Neural crest cell (in vitro differentiated cells): ENCODE measurements at regions not wholly inside any gene's neighbourhood (a gene's known extent, or its start where the extent isn't known, plus 50 kb on each side); places are given as distances from the start of the nearest gene placed in this dataset.

Source experiments
- DNase-seq: peaks from one replicate; pipeline ENCODE4 v3.0.0; 2021; ENCODE audit warnings: low read depth, mixed read lengths, low spot score
- H3K27ac Mint-ChIP-seq: one replicate; pipeline ENCODE4 v1.8.0; 2021; ENCODE audit warnings: mild to moderate bottlenecking, mixed read lengths; ENCODE audit not compliant: unreplicated experiment
- H3K27me3 Mint-ChIP-seq: 2 replicates; pipeline ENCODE4 v1.8.0; 2021; ENCODE audit warnings: low read depth, mild to moderate bottlenecking, mixed read lengths
- H3K36me3 Mint-ChIP-seq: 2 replicates; pipeline ENCODE4 v1.8.0; 2021; ENCODE audit warnings: low read depth, mild to moderate bottlenecking, mixed read lengths
- H3K4me1 Mint-ChIP-seq: 2 replicates; pipeline ENCODE4 v1.8.0; 2021; ENCODE audit warnings: mixed read lengths
- H3K4me3 Mint-ChIP-seq: one replicate; pipeline ENCODE4 v1.8.0; 2021; ENCODE audit warnings: mild to moderate bottlenecking, mixed read lengths
- H3K9me3 Mint-ChIP-seq: 2 replicates; pipeline ENCODE4 v1.8.0; 2021; ENCODE audit warnings: mixed read lengths
- TF ChIP-seq, protein P1 (sequence below): fragments of 200-600 bp; sonication (generic); conservative IDR thresholded peaks from 2 replicates; pipeline ENCODE4 v1.5.0; 2021; ENCODE audit warnings: antibody characterized with exemption, mild to moderate bottlenecking

- peaks cover 7% of the 10 kb centered on the region for H3K36me3 Mint-ChIP-seq
- H3K27me3 Mint-ChIP-seq = no peaks in the 10 kb centered on the region
- TF ChIP-seq, protein P1, sequence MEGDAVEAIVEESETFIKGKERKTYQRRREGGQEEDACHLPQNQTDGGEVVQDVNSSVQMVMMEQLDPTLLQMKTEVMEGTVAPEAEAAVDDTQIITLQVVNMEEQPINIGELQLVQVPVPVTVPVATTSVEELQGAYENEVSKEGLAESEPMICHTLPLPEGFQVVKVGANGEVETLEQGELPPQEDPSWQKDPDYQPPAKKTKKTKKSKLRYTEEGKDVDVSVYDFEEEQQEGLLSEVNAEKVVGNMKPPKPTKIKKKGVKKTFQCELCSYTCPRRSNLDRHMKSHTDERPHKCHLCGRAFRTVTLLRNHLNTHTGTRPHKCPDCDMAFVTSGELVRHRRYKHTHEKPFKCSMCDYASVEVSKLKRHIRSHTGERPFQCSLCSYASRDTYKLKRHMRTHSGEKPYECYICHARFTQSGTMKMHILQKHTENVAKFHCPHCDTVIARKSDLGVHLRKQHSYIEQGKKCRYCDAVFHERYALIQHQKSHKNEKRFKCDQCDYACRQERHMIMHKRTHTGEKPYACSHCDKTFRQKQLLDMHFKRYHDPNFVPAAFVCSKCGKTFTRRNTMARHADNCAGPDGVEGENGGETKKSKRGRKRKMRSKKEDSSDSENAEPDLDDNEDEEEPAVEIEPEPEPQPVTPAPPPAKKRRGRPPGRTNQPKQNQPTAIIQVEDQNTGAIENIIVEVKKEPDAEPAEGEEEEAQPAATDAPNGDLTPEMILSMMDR = no peak
- no peak overlapping the region for H3K4me3 Mint-ChIP-seq
- H3K9me3 Mint-ChIP-seq = peaks cover 9% of the 10 kb centered on the region
- DNase-seq = no peak
- H3K27ac Mint-ChIP-seq = no peak overlapping the region
- peaks cover 11% of the 10 kb centered on the region for H3K4me1 Mint-ChIP-seq
Observed at GRCh38 chr13:50419331-50419865, 404.2 kb downstream of the KCNRG start.

- H3K9me3 Mint-ChIP-seq = peaks cover 7% of the 10 kb centered on the region
- DNase-seq = no peak
- H3K4me1 Mint-ChIP-seq = peaks cover 11% of the 10 kb centered on the region
- no peak overlapping the region for H3K27ac Mint-ChIP-seq
- H3K4me3 Mint-ChIP-seq = no peak overlapping the region
- H3K36me3 Mint-ChIP-seq = peaks cover 4% of the 10 kb centered on the region
- no peaks in the 10 kb centered on the region for H3K27me3 Mint-ChIP-seq
- TF ChIP-seq, protein P1 = no peak
Observed at GRCh38 chr13:50419896-50420295, 404.7 kb downstream of the KCNRG start.

- H3K27me3 Mint-ChIP-seq = no peaks in the 10 kb centered on the region
- TF ChIP-seq, protein P1 = no peak
- peaks cover 2% of the 10 kb centered on the region for H3K9me3 Mint-ChIP-seq
- no peaks in the 10 kb centered on the region for H3K36me3 Mint-ChIP-seq
- peaks cover 11% of the 10 kb centered on the region for H3K4me1 Mint-ChIP-seq
- no peak overlapping the region for H3K4me3 Mint-ChIP-seq
- H3K27ac Mint-ChIP-seq = no peak overlapping the region
- DNase-seq = no peak
Observed at GRCh38 chr13:50420718-50421472, 405.7 kb downstream of the KCNRG start.

DNA sequence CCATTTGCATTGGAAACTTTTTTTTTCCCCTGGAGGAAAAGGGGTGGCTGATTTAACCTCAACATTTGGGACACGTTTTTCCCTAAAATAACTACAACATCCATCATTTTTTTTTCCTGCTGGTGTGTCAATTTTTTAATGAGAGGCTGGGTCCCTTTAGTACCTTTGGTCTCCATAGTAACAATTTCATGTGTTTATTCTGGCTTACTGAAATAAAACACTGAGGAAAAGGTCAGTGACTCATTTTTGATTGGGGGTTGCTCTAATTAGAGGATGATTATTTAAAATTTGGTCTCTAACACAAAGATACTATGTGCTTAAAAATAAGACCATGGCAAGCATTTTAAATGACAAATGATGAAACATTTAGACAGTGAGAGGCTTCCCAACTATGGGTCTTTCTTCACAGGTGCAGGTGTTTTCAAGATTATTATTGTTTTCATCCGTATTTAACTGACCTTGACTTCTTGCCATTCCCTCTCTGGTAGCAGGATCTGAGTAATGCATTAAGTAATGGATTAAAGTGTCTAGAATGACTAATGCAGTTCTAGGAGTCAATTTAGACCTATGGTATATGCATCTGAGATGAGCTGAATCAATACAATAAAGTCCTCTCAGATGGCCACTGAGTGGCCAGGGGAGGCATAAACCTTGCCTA, 406.4 kb downstream of the KCNRG start:
- Mint-ChIP-seq H3K9me3 (peaks cover 2% of the 10 kb centered on the region), H3K27me3 (no peaks in the 10 kb centered on the region), H3K4me3 (no peak overlapping the region), H3K36me3 (no peaks in the 10 kb centered on the region), H3K27ac (no peak overlapping the region), H3K4me1 (peaks cover 11% of the 10 kb centered on the region)
- no peak for DNase-seq
- TF ChIP-seq, protein P1 = no peak

GRCh38 chr13:50422181-50423148, 407.2 kb downstream of the KCNRG start:
- Mint-ChIP-seq H3K27me3 (no peaks in the 10 kb centered on the region), H3K36me3 (no peaks in the 10 kb centered on the region), H3K4me3 (no peak overlapping the region), H3K9me3 (peaks cover under 1% of the 10 kb centered on the region), H3K4me1 (peaks cover 8% of the 10 kb centered on the region), H3K27ac (no peak overlapping the region)
- TF ChIP-seq, protein P1 = no peak
- no peak for DNase-seq
